Testis (tissue), 2 donors: ENCODE measurements at regions not wholly inside any gene's neighbourhood (a gene's known extent, or its start where the extent isn't known, plus 50 kb on each side); places are given as distances from the start of the nearest gene placed in this dataset.

Experiments used
- POLR2A ChIP-seq: fragments of 450-650 bp; IDR thresholded peaks from one replicate; pipeline ENCODE4 v1.6.1; 2017; ENCODE audit warnings: antibody characterized with exemption, mild to moderate bottlenecking, moderate library complexity
- TF ChIP-seq, protein P1 (sequence below), 3 experiments: fragments of 450-650 bp in 2 of 3; fragments of 200-600 bp in 1 of 3; sonication (generic) in 1 of 3; IDR thresholded peaks; one replicate each; pipeline ENCODE4 v1.5.1; 2016 to 2019; ENCODE audit warnings: antibody characterized with exemption in 3 of 3, mild to moderate bottlenecking in 2 of 3, moderate library complexity in 1 of 3

DNA sequence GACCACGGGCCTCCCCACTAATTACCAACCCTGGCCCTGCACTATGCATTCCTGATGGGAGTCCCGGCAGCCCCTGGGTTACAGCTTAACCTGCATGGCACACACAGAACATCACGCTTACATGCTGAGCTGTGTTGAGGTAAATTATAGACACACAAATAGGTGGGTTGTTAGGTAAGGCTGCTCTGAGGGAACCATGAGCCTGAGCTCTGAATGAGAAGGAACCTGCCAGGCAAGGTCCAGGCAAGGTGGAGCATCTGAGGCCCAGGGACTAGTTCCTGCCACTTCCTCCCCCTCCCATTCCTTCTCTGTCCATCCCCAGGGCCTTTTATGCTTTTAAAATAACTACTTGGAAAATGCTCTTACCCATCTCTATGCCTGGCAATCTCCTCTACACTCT, 82.7 kb upstream of the ESRRB start:
- TF ChIP-seq, protein P1, sequence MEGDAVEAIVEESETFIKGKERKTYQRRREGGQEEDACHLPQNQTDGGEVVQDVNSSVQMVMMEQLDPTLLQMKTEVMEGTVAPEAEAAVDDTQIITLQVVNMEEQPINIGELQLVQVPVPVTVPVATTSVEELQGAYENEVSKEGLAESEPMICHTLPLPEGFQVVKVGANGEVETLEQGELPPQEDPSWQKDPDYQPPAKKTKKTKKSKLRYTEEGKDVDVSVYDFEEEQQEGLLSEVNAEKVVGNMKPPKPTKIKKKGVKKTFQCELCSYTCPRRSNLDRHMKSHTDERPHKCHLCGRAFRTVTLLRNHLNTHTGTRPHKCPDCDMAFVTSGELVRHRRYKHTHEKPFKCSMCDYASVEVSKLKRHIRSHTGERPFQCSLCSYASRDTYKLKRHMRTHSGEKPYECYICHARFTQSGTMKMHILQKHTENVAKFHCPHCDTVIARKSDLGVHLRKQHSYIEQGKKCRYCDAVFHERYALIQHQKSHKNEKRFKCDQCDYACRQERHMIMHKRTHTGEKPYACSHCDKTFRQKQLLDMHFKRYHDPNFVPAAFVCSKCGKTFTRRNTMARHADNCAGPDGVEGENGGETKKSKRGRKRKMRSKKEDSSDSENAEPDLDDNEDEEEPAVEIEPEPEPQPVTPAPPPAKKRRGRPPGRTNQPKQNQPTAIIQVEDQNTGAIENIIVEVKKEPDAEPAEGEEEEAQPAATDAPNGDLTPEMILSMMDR (IDR thresholded peaks at IDR 0.05) = no peak
- TF ChIP-seq POLR2A = no peak
